Mesothelial cell of epicardium (in vitro differentiated cells): ENCODE measurements at regions not wholly inside any gene's neighbourhood (a gene's known extent, or its start where the extent isn't known, plus 50 kb on each side); places are given as distances from the start of the nearest gene placed in this dataset.

Source experiments
- DNase-seq, 2 experiments: peaks; one replicate each; pipeline ENCODE4 v3.0.0; 2021; ENCODE audit warnings: low spot score in 2 of 2; ENCODE audit not compliant: unreplicated experiment in 2 of 2
- H3K27ac Mint-ChIP-seq: 2 replicates; pipeline ENCODE4 v1.8.0; 2021; ENCODE audit warnings: mixed read lengths
- H3K27me3 Mint-ChIP-seq: 2 replicates; pipeline ENCODE4 v1.8.0; 2021; ENCODE audit warnings: low read depth, mixed read lengths
- H3K36me3 Mint-ChIP-seq: 2 replicates; pipeline ENCODE4 v1.8.0; 2021; ENCODE audit warnings: mixed read lengths
- H3K4me1 Mint-ChIP-seq: 2 replicates; pipeline ENCODE4 v1.8.0; 2021; ENCODE audit warnings: mixed read lengths
- H3K4me3 Mint-ChIP-seq: 2 replicates; pipeline ENCODE4 v1.8.0; 2021; ENCODE audit warnings: mild to moderate bottlenecking, moderate library complexity, mixed read lengths
- H3K9me3 Mint-ChIP-seq: 2 replicates; pipeline ENCODE4 v1.8.0; 2021; ENCODE audit warnings: mixed read lengths
- TF ChIP-seq, protein P1 (sequence below): fragments of 200-600 bp; sonication (generic); IDR thresholded peaks from one replicate; pipeline ENCODE4 v1.5.0; 2021; ENCODE audit warnings: antibody characterized with exemption; ENCODE audit not compliant: unreplicated experiment

DNA sequence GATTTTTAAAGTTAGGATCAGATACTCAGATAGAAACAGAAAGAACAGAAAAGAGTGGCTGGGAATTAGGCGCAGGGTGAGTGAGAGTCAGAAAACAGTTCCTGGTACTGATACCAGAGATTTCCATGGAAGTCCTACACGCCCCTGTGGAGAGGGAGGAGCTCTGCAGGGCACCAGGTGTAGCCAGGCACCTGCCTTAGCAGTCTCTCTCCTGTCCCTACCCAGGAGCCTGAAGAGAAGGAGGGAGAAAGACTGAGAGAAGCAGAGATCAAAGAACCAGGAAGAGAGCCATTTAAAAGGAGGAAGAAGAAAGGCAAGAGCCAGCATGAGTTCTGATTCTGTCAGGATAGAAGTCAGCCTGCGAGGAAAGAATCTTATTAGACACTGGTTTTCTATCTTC, 65.0 kb downstream of the CBLN1 start:
- Mint-ChIP-seq H3K36me3 (no peaks in the 10 kb centered on the region), H3K27me3 (peaks cover 22% of the 10 kb centered on the region), H3K4me3 (no peak overlapping the region), H3K9me3 (no peaks in the 10 kb centered on the region), H3K27ac (no peak overlapping the region), H3K4me1 (no peaks in the 10 kb centered on the region)
- DNase-seq, result no peak
- TF ChIP-seq, protein P1, sequence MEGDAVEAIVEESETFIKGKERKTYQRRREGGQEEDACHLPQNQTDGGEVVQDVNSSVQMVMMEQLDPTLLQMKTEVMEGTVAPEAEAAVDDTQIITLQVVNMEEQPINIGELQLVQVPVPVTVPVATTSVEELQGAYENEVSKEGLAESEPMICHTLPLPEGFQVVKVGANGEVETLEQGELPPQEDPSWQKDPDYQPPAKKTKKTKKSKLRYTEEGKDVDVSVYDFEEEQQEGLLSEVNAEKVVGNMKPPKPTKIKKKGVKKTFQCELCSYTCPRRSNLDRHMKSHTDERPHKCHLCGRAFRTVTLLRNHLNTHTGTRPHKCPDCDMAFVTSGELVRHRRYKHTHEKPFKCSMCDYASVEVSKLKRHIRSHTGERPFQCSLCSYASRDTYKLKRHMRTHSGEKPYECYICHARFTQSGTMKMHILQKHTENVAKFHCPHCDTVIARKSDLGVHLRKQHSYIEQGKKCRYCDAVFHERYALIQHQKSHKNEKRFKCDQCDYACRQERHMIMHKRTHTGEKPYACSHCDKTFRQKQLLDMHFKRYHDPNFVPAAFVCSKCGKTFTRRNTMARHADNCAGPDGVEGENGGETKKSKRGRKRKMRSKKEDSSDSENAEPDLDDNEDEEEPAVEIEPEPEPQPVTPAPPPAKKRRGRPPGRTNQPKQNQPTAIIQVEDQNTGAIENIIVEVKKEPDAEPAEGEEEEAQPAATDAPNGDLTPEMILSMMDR, result no peak

GRCh38 chr16:49213594-49213993, 68.0 kb downstream of the CBLN1 start:
- H3K9me3 Mint-ChIP-seq, result no peaks in the 10 kb centered on the region
- TF ChIP-seq, protein P1, result no peak
- no peaks in the 10 kb centered on the region for H3K36me3 Mint-ChIP-seq
- no peak overlapping the region for H3K27ac Mint-ChIP-seq
- DNase-seq, result no peak
- no peak overlapping the region for H3K4me3 Mint-ChIP-seq
- peaks cover 22% of the 10 kb centered on the region for H3K27me3 Mint-ChIP-seq
- H3K4me1 Mint-ChIP-seq, result no peaks in the 10 kb centered on the region

DNA sequence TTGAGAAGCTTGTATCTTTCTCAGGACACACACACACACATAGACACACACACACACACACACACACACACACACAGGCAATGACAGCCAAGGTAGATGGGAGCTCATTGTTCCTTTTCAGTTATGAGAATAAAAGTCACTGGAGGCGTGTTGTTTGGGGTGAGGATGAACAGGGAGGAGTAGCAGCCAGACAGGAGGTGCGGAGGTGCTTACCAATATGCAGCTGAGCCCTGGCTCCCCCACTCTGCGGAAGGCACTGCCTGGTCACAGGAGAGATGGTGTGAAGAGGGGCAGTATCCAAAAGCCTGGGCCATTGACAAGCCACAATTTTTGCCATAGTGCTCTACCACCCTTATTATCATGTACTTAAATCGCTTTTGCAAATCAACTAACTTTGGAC, 77.4 kb downstream of the CBLN1 start:
- no peak overlapping the region for H3K27ac Mint-ChIP-seq
- TF ChIP-seq, protein P1, result no peak
- no peaks in the 10 kb centered on the region for H3K4me1 Mint-ChIP-seq
- H3K4me3 Mint-ChIP-seq, result no peak overlapping the region
- no peaks in the 10 kb centered on the region for H3K9me3 Mint-ChIP-seq
- H3K36me3 Mint-ChIP-seq, result no peaks in the 10 kb centered on the region
- peaks cover 11% of the 10 kb centered on the region for H3K27me3 Mint-ChIP-seq
- no peak for DNase-seq

GRCh38 chr16:49203361-49203760, 78.3 kb downstream of the CBLN1 start:
- TF ChIP-seq, protein P1, result no peak
- Mint-ChIP-seq H3K27me3 (peaks cover 11% of the 10 kb centered on the region), H3K9me3 (no peaks in the 10 kb centered on the region), H3K27ac (no peak overlapping the region), H3K4me3 (no peak overlapping the region), H3K4me1 (no peaks in the 10 kb centered on the region), H3K36me3 (no peaks in the 10 kb centered on the region)
- DNase-seq, result no peak

DNA sequence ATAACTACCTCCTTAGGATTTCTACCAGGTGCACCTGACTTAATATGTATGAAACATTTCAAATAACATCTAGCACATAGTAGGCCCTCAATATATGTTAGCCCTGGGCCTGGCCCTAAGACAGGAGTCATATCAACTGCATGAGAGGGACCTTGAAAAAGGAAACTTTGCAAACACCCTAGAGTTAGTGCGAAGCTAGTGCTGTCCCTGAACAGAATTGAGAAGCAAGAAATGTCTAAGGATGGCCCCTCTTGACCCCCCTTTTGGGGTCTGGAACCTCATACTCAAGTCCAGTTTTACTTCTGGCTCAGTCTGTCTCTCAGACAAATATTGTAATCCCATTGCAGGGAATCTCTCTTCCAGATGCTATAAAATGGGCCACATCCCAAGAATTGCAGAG, 80.5 kb downstream of the CBLN1 start:
- Mint-ChIP-seq H3K4me1 (no peaks in the 10 kb centered on the region), H3K27me3 (peaks cover 13% of the 10 kb centered on the region), H3K4me3 (no peak overlapping the region), H3K27ac (no peak overlapping the region), H3K36me3 (no peaks in the 10 kb centered on the region), H3K9me3 (no peaks in the 10 kb centered on the region)
- no peak for DNase-seq
- TF ChIP-seq, protein P1, result no peak

DNA sequence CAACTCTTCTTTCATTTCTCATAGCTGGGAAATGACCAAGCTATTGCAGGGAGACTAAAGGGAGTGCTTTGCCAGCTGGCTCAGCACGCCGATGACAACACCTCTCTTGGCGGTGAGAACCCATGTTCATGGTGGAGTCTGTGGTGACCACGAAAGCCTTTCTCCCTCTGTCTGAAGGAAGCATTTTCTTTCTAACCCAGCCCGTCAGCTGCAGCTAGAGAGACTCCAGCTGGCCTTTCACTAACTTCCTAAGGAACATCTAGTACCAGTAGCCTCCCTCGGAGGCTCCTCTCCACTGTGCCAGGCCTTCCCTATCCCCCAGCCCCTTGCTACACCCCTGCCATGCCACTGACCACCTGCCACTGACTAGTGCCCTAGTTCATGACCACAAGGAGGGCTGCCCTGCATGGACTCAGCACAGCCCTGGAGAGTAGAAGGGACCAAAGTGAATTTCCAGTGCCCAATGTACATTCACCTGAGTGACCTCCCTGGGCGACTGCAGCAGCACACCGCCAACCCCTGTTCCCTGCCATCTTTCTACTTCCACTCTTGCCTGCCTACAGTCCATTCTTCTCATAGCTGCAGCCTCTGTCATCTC, 81.3 kb downstream of the CBLN1 start:
- TF ChIP-seq, protein P1, result no peak
- no peaks in the 10 kb centered on the region for H3K36me3 Mint-ChIP-seq
- no peak for DNase-seq
- no peaks in the 10 kb centered on the region for H3K4me1 Mint-ChIP-seq
- no peaks in the 10 kb centered on the region for H3K9me3 Mint-ChIP-seq
- no peak overlapping the region for H3K27ac Mint-ChIP-seq
- no peak overlapping the region for H3K4me3 Mint-ChIP-seq
- peaks cover 12% of the 10 kb centered on the region for H3K27me3 Mint-ChIP-seq
